ENCODE measurements at regions not wholly inside any gene's neighbourhood (a gene's known extent, or its start where the extent isn't known, plus 50 kb on each side); places are given as distances from the start of the nearest gene placed in this dataset.

DNA sequence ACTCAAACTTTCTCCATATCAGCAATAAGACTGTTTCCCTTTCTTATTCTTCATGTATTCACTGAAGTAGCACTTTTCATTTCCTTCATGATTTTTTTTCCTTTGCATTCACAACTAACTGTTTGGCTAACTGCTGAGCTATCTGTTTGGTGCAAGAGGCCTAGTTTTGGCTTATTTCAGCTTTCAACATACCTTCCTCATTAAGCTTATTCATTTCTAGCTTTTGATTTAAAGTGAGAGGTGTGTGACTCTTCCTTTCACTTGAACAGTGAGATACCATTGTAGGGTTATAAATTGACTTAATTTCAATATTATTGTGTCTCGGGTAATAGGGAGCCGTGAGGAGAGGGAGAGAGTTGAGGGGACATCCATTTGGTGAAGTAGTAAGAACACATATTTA lies 262.0 kb upstream of the PREP start:
- H3K4me1 ChIP-seq (ENCODE audit: insufficient read depth, low read length) = no peaks in the 10 kb centered on the region
- H3K9me3 ChIP-seq (ENCODE audit: low read length) = no peaks in the 10 kb centered on the region
- intact Hi-C loops (cut with micrococcal nuclease; ENCODE audit: unreplicated experiment) = no loop called here
- H3K36me3 ChIP-seq (replicated peaks in 1 of 2; ENCODE audit: control insufficient read depth in 1 of 2, insufficient read depth in 2 of 2, low read length in 2 of 2) = no peaks in the 10 kb centered on the region
- no peaks in the 10 kb centered on the region for H3K79me2 ChIP-seq (ENCODE audit: insufficient read depth, low read length)
- no peak overlapping the region for H3K4me2 ChIP-seq (ENCODE audit: low read depth, low read length)
- 4% methylated on average over 2 of the region's 2 CpGs for WGBS (ENCODE audit: low lambda C conversion rate)
- H3K4me3 ChIP-seq (replicated peaks in 1 of 3; ENCODE audit: insufficient read depth in 1 of 3, low read depth in 2 of 3, low read length in 3 of 3) = no peak overlapping the region
- ChIA-PET POLR2A (no interaction called here), CTCF (ENCODE audit: low intra/inter-chr PET ratio, low total read pairs) (no interaction called here)
- TF ChIP-seq ZNF207 (IDR thresholded peaks at IDR 0.05; ENCODE audit: borderline replicate concordance) = no peak
- TF ChIP-seq NR2F2 (IDR thresholded peaks at IDR 0.05; ENCODE audit: borderline replicate concordance, low read depth) = no peak
- TF ChIP-seq, protein P1, sequence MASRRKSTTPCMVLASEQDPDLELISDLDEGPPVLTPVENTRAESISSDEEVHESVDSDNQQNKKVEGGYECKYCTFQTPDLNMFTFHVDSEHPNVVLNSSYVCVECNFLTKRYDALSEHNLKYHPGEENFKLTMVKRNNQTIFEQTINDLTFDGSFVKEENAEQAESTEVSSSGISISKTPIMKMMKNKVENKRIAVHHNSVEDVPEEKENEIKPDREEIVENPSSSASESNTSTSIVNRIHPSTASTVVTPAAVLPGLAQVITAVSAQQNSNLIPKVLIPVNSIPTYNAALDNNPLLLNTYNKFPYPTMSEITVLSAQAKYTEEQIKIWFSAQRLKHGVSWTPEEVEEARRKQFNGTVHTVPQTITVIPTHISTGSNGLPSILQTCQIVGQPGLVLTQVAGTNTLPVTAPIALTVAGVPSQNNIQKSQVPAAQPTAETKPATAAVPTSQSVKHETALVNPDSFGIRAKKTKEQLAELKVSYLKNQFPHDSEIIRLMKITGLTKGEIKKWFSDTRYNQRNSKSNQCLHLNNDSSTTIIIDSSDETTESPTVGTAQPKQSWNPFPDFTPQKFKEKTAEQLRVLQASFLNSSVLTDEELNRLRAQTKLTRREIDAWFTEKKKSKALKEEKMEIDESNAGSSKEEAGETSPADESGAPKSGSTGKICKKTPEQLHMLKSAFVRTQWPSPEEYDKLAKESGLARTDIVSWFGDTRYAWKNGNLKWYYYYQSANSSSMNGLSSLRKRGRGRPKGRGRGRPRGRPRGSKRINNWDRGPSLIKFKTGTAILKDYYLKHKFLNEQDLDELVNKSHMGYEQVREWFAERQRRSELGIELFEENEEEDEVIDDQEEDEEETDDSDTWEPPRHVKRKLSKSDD (CRISPR knock-in tag; IDR thresholded peaks at IDR 0.05; ENCODE audit: low read depth) = no peak
- TF ChIP-seq ZNF660 (CRISPR knock-in tag; IDR thresholded peaks at IDR 0.05; ENCODE audit: borderline replicate concordance, low read depth) = no peak
- no peak for TF ChIP-seq ZGPAT (CRISPR knock-in tag; IDR thresholded peaks at IDR 0.05)
- BruUV-seq (replicated peaks) = no TSS peak
- no peaks in the 10 kb centered on the region for H4K20me1 ChIP-seq (ENCODE audit: insufficient read depth, low read length)
- no peak overlapping the region for H2AFZ ChIP-seq (ENCODE audit: low read length)
- no peak overlapping the region for H3K9ac ChIP-seq (ENCODE audit: insufficient read depth, low read depth, low read length)
- FAIRE-seq (no peak), ATAC-seq (no peak), DNase-seq (ENCODE audit: low spot score) (no peak)
- H3K27ac ChIP-seq (ENCODE audit: extremely low read length, insufficient read depth, low read length) = no peak overlapping the region
- H3K27me3 ChIP-seq (ENCODE audit: control insufficient read depth in 1 of 2, insufficient read depth in 2 of 2, low read length in 2 of 2) = 0 out of 5 replicates have a peak, but pooled peaks cover 0 to 16% of the 10 kb centered on the region in 2 experiments
- in situ Hi-C loops (cut with HindIII; ENCODE audit: extremely low pct_ligation_motif_present, low pct_unique_long_range_greater_than_20kb) = no loop called here
